IMR-90 (cell line): ENCODE measurements at regions not wholly inside any gene's neighbourhood (a gene's known extent, or its start where the extent isn't known, plus 50 kb on each side); places are given as distances from the start of the nearest gene placed in this dataset.

Experiments
- ATAC-seq: fragments of 200-7000 bp; cut with Tn5 transposase; 2 replicates; pipeline ENCODE4 v1.9.1; 2020; ENCODE audit warnings: low read depth, mild to moderate bottlenecking, moderate library complexity
- BruUV-seq: library from RNA; stranded (reverse); fragments of 400-500 nt; replicated peaks from 2 replicates; lab custom pipeline; 2021; lab: Mats Ljungman, UMichigan
- CTCF ChIA-PET: fragments of 300-600 bp; formaldehyde crosslinking; extraction: SDS; loops from one replicate; lab custom pipeline; 2021; ENCODE audit warnings: antibody characterized with exemption; lab: Yijun Ruan, JAX
- POLR2A ChIA-PET: fragments of 300-600 bp; sonication (Branson Sonifier 250); formaldehyde crosslinking; loops from one replicate; lab custom pipeline; 2022; ENCODE audit warnings: antibody characterized with exemption; ENCODE audit not compliant: unreplicated experiment; lab: Charles Lee
- DNase-seq: peaks from one replicate; pipeline ENCODE4 v3.0.0; 2013
- H2AFZ ChIP-seq: replicated peaks from 2 replicates; pipeline ENCODE3; 2013; ENCODE audit warnings: low read length, mild to moderate bottlenecking; ENCODE audit not compliant: poor library complexity
- H2AK5ac ChIP-seq: 2 replicates; pipeline ENCODE4 v1.6.1; 2013; ENCODE audit warnings: low read depth, low read length, inconsistent platforms
- H2AK9ac ChIP-seq: replicated peaks from 2 replicates; pipeline ENCODE3; 2013; ENCODE audit warnings: mild to moderate bottlenecking, low read depth, low read length, moderate library complexity; ENCODE audit not compliant: poor library complexity
- H2BK120ac ChIP-seq: 2 replicates; pipeline ENCODE4 v1.6.1; 2013; ENCODE audit warnings: low read depth, low read length, inconsistent platforms
- H2BK15ac ChIP-seq: 3 replicates; pipeline ENCODE4 v1.6.1; 2013; ENCODE audit warnings: low read depth, low read length, inconsistent platforms
- H2BK20ac ChIP-seq: 2 replicates; pipeline ENCODE4 v1.6.1; 2013; ENCODE audit warnings: low read depth, mild to moderate bottlenecking, inconsistent platforms, low read length, moderate library complexity
- H2BK5ac ChIP-seq: 2 replicates; pipeline ENCODE4 v1.6.1; 2013; ENCODE audit warnings: mild to moderate bottlenecking, low read depth, low read length, inconsistent platforms; ENCODE audit not compliant: poor library complexity, severe bottlenecking
- H3K14ac ChIP-seq: replicated peaks from 2 replicates; pipeline ENCODE4 v1.6.1; 2013; ENCODE audit warnings: low read depth, low read length, inconsistent platforms
- H3K18ac ChIP-seq: 2 replicates; pipeline ENCODE4 v1.6.1; 2013; ENCODE audit warnings: low read depth, low read length, control low read depth
- H3K23ac ChIP-seq: 2 replicates; pipeline ENCODE4 v1.6.1; 2013; ENCODE audit warnings: low read depth, low read length, inconsistent platforms
- H3K27ac ChIP-seq: 2 replicates; pipeline ENCODE4 v1.5.1; 2013; ENCODE audit warnings: mild to moderate bottlenecking, control low read depth, low read length; ENCODE audit not compliant: insufficient read depth
- H3K27me3 ChIP-seq: 2 replicates; pipeline ENCODE4 v1.6.1; 2013; ENCODE audit warnings: low read length; ENCODE audit not compliant: control insufficient read depth, insufficient read depth
- H3K36me3 ChIP-seq: 2 replicates; pipeline ENCODE4 v1.6.1; 2013; ENCODE audit warnings: low read length, mixed read lengths; ENCODE audit not compliant: control insufficient read depth, insufficient read depth
- H3K4ac ChIP-seq: 2 replicates; pipeline ENCODE4 v1.6.1; 2013; ENCODE audit warnings: low read depth, low read length, inconsistent platforms
- H3K4me1 ChIP-seq: 2 replicates; pipeline ENCODE4 v1.6.1; 2013; ENCODE audit warnings: low read length, mixed read lengths; ENCODE audit not compliant: control insufficient read depth, insufficient read depth
- H3K4me2 ChIP-seq: 2 replicates; pipeline ENCODE4 v1.6.1; 2013; ENCODE audit warnings: low read depth, mild to moderate bottlenecking, control low read depth, low read length, moderate library complexity
- H3K4me3 ChIP-seq: 2 replicates; pipeline ENCODE4 v1.5.1; 2013; ENCODE audit warnings: low read depth, mild to moderate bottlenecking, control low read depth, low read length, moderate library complexity; ENCODE audit not compliant: insufficient read depth
- H3K56ac ChIP-seq: 2 replicates; pipeline ENCODE4 v1.6.1; 2013; ENCODE audit warnings: low read length, inconsistent platforms; ENCODE audit not compliant: insufficient read depth; ENCODE audit errors: extremely low read depth
- H3K79me1 ChIP-seq, 2 experiments: 2 replicates each; pipeline ENCODE4 v1.6.1; 2013; ENCODE audit warnings: low read length in 2 of 2, inconsistent platforms in 1 of 2, low read depth in 1 of 2
- H3K9ac ChIP-seq: 2 replicates; pipeline ENCODE4 v1.6.1; 2013; ENCODE audit warnings: low read depth, low read length, control low read depth
- H3K9me1 ChIP-seq: 2 replicates; pipeline ENCODE4 v1.6.1; 2013; ENCODE audit warnings: low read length, inconsistent platforms; ENCODE audit not compliant: insufficient read depth
- H3K9me3 ChIP-seq: 2 replicates; pipeline ENCODE4 v1.6.1; 2013; ENCODE audit warnings: low read length; ENCODE audit not compliant: control insufficient read depth, insufficient read depth
- H4K20me1 ChIP-seq: 2 replicates; pipeline ENCODE4 v1.6.1; 2013; ENCODE audit warnings: low read length, inconsistent platforms; ENCODE audit not compliant: insufficient read depth
- H4K5ac ChIP-seq: 2 replicates; pipeline ENCODE4 v1.6.1; 2013; ENCODE audit warnings: mild to moderate bottlenecking, low read depth, low read length, control low read depth
- H4K8ac ChIP-seq, 2 experiments: 2 replicates each; pipeline ENCODE4 v1.6.1; 2013; ENCODE audit warnings: low read depth in 2 of 2, low read length in 2 of 2, control low read depth in 1 of 2, inconsistent platforms in 1 of 2
- H4K91ac ChIP-seq: 2 replicates; pipeline ENCODE4 v1.6.1; 2013; ENCODE audit warnings: low read depth, low read length, inconsistent platforms; ENCODE audit not compliant: insufficient read depth
- BHLHE40 ChIP-seq: fragments of 150-350 bp; IDR thresholded peaks from 2 replicates; pipeline ENCODE4 v1.6.1; 2016; ENCODE audit warnings: mild to moderate bottlenecking, low read depth, low read length
- CEBPB ChIP-seq: IDR thresholded peaks from 2 replicates; pipeline ENCODE4 v1.6.1; 2012; ENCODE audit warnings: low read depth, low read length, improper control_type of control experiment
- CTCF ChIP-seq: conservative IDR thresholded peaks from 2 replicates; pipeline ENCODE4 v1.5.1; 2012; ENCODE audit warnings: mild to moderate bottlenecking, low read depth, low read length, improper control_type of control experiment
- FOS ChIP-seq: fragments of 150-350 bp; IDR thresholded peaks from 2 replicates; pipeline ENCODE4 v1.6.1; 2016; ENCODE audit warnings: low read depth, low read length
- MAZ ChIP-seq: IDR thresholded peaks from 2 replicates; pipeline ENCODE4 v1.6.1; 2012; ENCODE audit warnings: low read depth, mild to moderate bottlenecking, low read length, improper control_type of control experiment, moderate library complexity, borderline replicate concordance
- NFE2L2 ChIP-seq: fragments of 150-350 bp; IDR thresholded peaks from 2 replicates; pipeline ENCODE4 v1.6.1; 2016; ENCODE audit warnings: low read depth, mild to moderate bottlenecking, low read length
- POLR2A ChIP-seq: IDR thresholded peaks from 2 replicates; pipeline ENCODE4 v1.6.1; 2012; ENCODE audit warnings: mild to moderate bottlenecking, low read depth, low read length
- RAD21 ChIP-seq: IDR thresholded peaks from 2 replicates; pipeline ENCODE4 v1.6.1; 2012; ENCODE audit warnings: low read length, improper control_type of control experiment
- RFX5 ChIP-seq: IDR thresholded peaks from 2 replicates; pipeline ENCODE4 v1.8.0; 2012; ENCODE audit warnings: low read depth, mild to moderate bottlenecking, low read length, moderate library complexity
- SMC3 ChIP-seq: fragments of 150-350 bp; IDR thresholded peaks from 2 replicates; pipeline ENCODE4 v1.6.1; 2016; ENCODE audit warnings: low read depth, mild to moderate bottlenecking, antibody characterized with exemption, low read length, moderate library complexity
- USF2 ChIP-seq: fragments of 150-350 bp; IDR thresholded peaks from 2 replicates; pipeline ENCODE4 v1.6.1; 2017; ENCODE audit warnings: mild to moderate bottlenecking, antibody characterized with exemption, low read length, low read depth
- WGBS, 2 experiments: methylation state at CpG; one replicate each; pipeline versions ENCODE4 v1.1.5 to v1.1.7; 2013; ENCODE audit warnings: missing lambda C conversion rate in 2 of 2; ENCODE audit not compliant: insufficient read length in 1 of 2; ENCODE audit errors: extremely low coverage in 2 of 2; 5-methylcytosine and 5-hydroxymethylcytosine counted together
- dilution Hi-C: fragments of 300-500 bp; cut with HindIII; formaldehyde crosslinking; loops from one replicate; pipeline ENCODE4 v1.14.3; 2018; ENCODE audit warnings: low sequenced_read_pairs; ENCODE audit not compliant: unreplicated experiment
- in situ Hi-C: fragments of 300-500 bp; cut with MboI; formaldehyde crosslinking; loops from 3 replicates; pipeline ENCODE4 v1.14.3; 2019; ENCODE audit warnings: low sequenced_read_pairs, inconsistent platforms, mixed read lengths
- intact Hi-C: fragments of 100-400 bp; cut with micrococcal nuclease; formaldehyde crosslinking; loops from 2 replicates; pipeline ENCODE4 v1.10.0; 2022

GRCh38 chr6:86147311-86147710, 504.6 kb upstream of the SYNCRIP start:
- H3K27me3 ChIP-seq, result no peaks in the 10 kb centered on the region
- no peak overlapping the region for H2AK9ac ChIP-seq
- no peak overlapping the region for H3K14ac ChIP-seq
- no peak overlapping the region for H3K4me2 ChIP-seq
- H3K9me1 ChIP-seq, result no peaks in the 10 kb centered on the region
- dilution Hi-C loops (no loop called here), in situ Hi-C loops (no loop called here), intact Hi-C loops (no loop called here)
- H4K8ac ChIP-seq, result no peak overlapping the region
- H3K4ac ChIP-seq, result no peak overlapping the region
- H3K9ac ChIP-seq, result no peak overlapping the region
- no peak overlapping the region for H3K18ac ChIP-seq
- no peaks in the 10 kb centered on the region for H3K36me3 ChIP-seq
- ChIA-PET CTCF (no interaction called here), POLR2A (no interaction called here)
- H2AFZ ChIP-seq, result no peak overlapping the region
- TF ChIP-seq CEBPB, result no peak
- no peak for TF ChIP-seq RFX5
- TF ChIP-seq SMC3, result no peak
- TF ChIP-seq NFE2L2, result no peak
- no peak for TF ChIP-seq MAZ
- TF ChIP-seq POLR2A, result no peak
- TF ChIP-seq FOS, result no peak
- TF ChIP-seq RAD21, result no peak
- no peak for TF ChIP-seq BHLHE40
- no peak for TF ChIP-seq CTCF
- TF ChIP-seq USF2, result no peak
- no peaks in the 10 kb centered on the region for H3K4me1 ChIP-seq
- H2BK20ac ChIP-seq, result no peak overlapping the region
- WGBS, 2 experiments, result no CpG with 5 or more reads among the region's 3 CpGs
- no peak overlapping the region for H3K56ac ChIP-seq
- no TSS peak for BruUV-seq
- no peaks in the 10 kb centered on the region for H4K20me1 ChIP-seq
- H2BK5ac ChIP-seq, result no peak overlapping the region
- no peak overlapping the region for H2BK120ac ChIP-seq
- H3K79me1 ChIP-seq, result no peaks in the 10 kb centered on the region
- DNase-seq, result no peak
- peaks cover 9% of the 10 kb centered on the region; the same call in 1 of the 2 replicates for H3K9me3 ChIP-seq
- no peak overlapping the region for H4K91ac ChIP-seq
- no peak overlapping the region for H2AK5ac ChIP-seq
- ATAC-seq, result no peak
- H3K27ac ChIP-seq, result no peak overlapping the region
- H3K4me3 ChIP-seq, result no peak overlapping the region
- no peak overlapping the region for H4K5ac ChIP-seq
- H2BK15ac ChIP-seq, result no peak overlapping the region
- H3K23ac ChIP-seq, result no peak overlapping the region
